IMR-90 (cell line): ENCODE measurements at regions not wholly inside any gene's neighbourhood (a gene's known extent, or its start where the extent isn't known, plus 50 kb on each side); places are given as distances from the start of the nearest gene placed in this dataset.

ENCODE experiments used
- CEBPB ChIP-seq: IDR thresholded peaks from 2 replicates; pipeline ENCODE4 v1.6.1; 2012; ENCODE audit warnings: low read depth, low read length, improper control_type of control experiment
- MAFK ChIP-seq: IDR thresholded peaks from 2 replicates; pipeline ENCODE4 v1.6.1; 2012; ENCODE audit warnings: low read depth, low read length, improper control_type of control experiment
- MAZ ChIP-seq: IDR thresholded peaks from 2 replicates; pipeline ENCODE4 v1.6.1; 2012; ENCODE audit warnings: low read depth, mild to moderate bottlenecking, low read length, improper control_type of control experiment, moderate library complexity, borderline replicate concordance
- NFE2L2 ChIP-seq: fragments of 150-350 bp; IDR thresholded peaks from 2 replicates; pipeline ENCODE4 v1.6.1; 2016; ENCODE audit warnings: low read depth, mild to moderate bottlenecking, low read length
- POLR2A ChIP-seq: IDR thresholded peaks from 2 replicates; pipeline ENCODE4 v1.6.1; 2012; ENCODE audit warnings: mild to moderate bottlenecking, low read depth, low read length
- RAD21 ChIP-seq: IDR thresholded peaks from 2 replicates; pipeline ENCODE4 v1.6.1; 2012; ENCODE audit warnings: low read length, improper control_type of control experiment
- SMC3 ChIP-seq: fragments of 150-350 bp; IDR thresholded peaks from 2 replicates; pipeline ENCODE4 v1.6.1; 2016; ENCODE audit warnings: low read depth, mild to moderate bottlenecking, antibody characterized with exemption, low read length, moderate library complexity
- TF ChIP-seq, protein P1 (sequence below): conservative IDR thresholded peaks from 2 replicates; pipeline ENCODE4 v1.5.1; 2012; ENCODE audit warnings: mild to moderate bottlenecking, low read depth, low read length, improper control_type of control experiment
- TF ChIP-seq, protein P2 (sequence below): fragments of 150-350 bp; IDR thresholded peaks from 2 replicates; pipeline ENCODE4 v1.6.1; 2016; ENCODE audit warnings: low read depth, mild to moderate bottlenecking, low read length, moderate library complexity, borderline replicate concordance
- TF ChIP-seq, protein P3 (sequence below): fragments of 150-350 bp; IDR thresholded peaks from 2 replicates; pipeline ENCODE4 v1.6.1; 2017; ENCODE audit warnings: mild to moderate bottlenecking, antibody characterized with exemption, low read length, low read depth

DNA sequence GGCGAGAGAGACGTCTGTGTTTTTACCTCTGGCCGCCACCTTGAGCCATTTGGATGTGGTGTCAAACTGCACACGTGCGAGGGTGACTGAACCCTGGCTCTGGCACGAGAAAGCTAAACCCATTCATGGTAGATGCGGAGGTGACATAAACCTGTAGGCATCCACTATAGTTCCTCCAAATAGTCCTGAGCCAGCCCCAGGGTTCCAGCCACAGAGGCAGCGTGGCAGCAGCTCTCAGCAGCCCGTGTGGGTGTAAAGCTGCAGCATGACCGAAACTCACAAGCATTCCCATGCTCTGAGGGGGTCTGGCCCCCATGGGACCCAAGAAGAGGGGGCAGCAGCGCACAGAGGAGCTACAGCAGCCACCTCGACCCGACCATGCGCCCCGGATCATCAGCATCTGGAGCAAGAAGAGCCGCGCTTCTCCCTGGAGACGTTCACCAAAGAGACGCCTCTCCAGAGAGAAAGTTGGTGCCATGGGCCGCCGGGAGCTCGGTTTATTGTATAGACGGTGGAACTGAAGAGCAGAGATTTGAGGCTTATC, 303.8 kb upstream of the IRX4 start:
- TF ChIP-seq, protein P1, sequence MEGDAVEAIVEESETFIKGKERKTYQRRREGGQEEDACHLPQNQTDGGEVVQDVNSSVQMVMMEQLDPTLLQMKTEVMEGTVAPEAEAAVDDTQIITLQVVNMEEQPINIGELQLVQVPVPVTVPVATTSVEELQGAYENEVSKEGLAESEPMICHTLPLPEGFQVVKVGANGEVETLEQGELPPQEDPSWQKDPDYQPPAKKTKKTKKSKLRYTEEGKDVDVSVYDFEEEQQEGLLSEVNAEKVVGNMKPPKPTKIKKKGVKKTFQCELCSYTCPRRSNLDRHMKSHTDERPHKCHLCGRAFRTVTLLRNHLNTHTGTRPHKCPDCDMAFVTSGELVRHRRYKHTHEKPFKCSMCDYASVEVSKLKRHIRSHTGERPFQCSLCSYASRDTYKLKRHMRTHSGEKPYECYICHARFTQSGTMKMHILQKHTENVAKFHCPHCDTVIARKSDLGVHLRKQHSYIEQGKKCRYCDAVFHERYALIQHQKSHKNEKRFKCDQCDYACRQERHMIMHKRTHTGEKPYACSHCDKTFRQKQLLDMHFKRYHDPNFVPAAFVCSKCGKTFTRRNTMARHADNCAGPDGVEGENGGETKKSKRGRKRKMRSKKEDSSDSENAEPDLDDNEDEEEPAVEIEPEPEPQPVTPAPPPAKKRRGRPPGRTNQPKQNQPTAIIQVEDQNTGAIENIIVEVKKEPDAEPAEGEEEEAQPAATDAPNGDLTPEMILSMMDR, result no peak
- no peak for TF ChIP-seq RAD21
- no peak for TF ChIP-seq CEBPB
- no peak for TF ChIP-seq POLR2A
- TF ChIP-seq MAZ, result no peak
- TF ChIP-seq, protein P2, sequence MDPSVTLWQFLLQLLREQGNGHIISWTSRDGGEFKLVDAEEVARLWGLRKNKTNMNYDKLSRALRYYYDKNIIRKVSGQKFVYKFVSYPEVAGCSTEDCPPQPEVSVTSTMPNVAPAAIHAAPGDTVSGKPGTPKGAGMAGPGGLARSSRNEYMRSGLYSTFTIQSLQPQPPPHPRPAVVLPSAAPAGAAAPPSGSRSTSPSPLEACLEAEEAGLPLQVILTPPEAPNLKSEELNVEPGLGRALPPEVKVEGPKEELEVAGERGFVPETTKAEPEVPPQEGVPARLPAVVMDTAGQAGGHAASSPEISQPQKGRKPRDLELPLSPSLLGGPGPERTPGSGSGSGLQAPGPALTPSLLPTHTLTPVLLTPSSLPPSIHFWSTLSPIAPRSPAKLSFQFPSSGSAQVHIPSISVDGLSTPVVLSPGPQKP, result no peak
- TF ChIP-seq SMC3, result no peak
- no peak for TF ChIP-seq NFE2L2
- TF ChIP-seq, protein P3, sequence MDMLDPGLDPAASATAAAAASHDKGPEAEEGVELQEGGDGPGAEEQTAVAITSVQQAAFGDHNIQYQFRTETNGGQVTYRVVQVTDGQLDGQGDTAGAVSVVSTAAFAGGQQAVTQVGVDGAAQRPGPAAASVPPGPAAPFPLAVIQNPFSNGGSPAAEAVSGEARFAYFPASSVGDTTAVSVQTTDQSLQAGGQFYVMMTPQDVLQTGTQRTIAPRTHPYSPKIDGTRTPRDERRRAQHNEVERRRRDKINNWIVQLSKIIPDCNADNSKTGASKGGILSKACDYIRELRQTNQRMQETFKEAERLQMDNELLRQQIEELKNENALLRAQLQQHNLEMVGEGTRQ, result no peak
- TF ChIP-seq MAFK, result no peak
